ENCODE measurements at regions not wholly inside any gene's neighbourhood (a gene's known extent, or its start where the extent isn't known, plus 50 kb on each side); places are given as distances from the start of the nearest gene placed in this dataset.

GRCh38 chr13:53382008-53382407 is 353.4 kb downstream of the OLFM4 start:
- Histone ChIP-seq H3K36me3 (no peaks in the 10 kb centered on the region), H3K27me3 (no peaks in the 10 kb centered on the region), H3K4me3 (no peak overlapping the region), H3K9me3 (no peaks in the 10 kb centered on the region), H3K27ac (no peak overlapping the region), H3K4me1 (ENCODE audit: insufficient read depth) (no peaks in the 10 kb centered on the region)
- DNase-seq = no peak
- intact Hi-C loops (cut with DNase I) = no loop called here
- TF ChIP-seq CTCF (IDR thresholded peaks at IDR 0.05) = no peak
- TF ChIP-seq POLR2A (IDR thresholded peaks at IDR 0.05) = no peak
- no peak for TF ChIP-seq EP300 (IDR thresholded peaks at IDR 0.05)
- WGBS, 3 donors = 55 to 61% (median 60%) methylated on average over 3 of the region's 3 CpGs

DNA sequence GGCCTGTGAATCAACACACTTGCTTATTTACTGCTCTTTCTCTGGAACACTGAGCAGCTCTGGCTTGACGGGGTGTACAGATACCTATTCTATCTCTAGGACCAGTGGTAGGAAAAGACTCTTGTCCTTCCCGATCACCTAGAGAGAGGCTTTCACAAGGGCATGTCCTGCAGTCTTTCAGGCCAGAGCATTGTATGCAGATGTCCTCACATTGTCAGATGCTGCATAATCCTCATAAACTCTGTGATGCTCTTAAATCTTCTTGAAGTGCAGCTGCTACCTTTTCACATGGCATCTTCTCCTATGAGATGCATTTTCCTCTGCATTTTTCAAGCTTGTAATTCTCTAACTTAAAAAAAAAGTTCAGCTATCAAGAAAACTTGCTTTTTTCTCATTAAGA is 369.4 kb downstream of the OLFM4 start:
- intact Hi-C loops (cut with DNase I) = no loop called here
- no peak for TF ChIP-seq CTCF (IDR thresholded peaks at IDR 0.05)
- TF ChIP-seq EP300 (IDR thresholded peaks at IDR 0.05) = no peak
- no peak for TF ChIP-seq POLR2A (IDR thresholded peaks at IDR 0.05)
- no peaks in the 10 kb centered on the region for H3K4me1 ChIP-seq (ENCODE audit: insufficient read depth)
- 73 to 76% (median 76%) methylated on average over 2 of the region's 2 CpGs for WGBS, 3 donors
- H3K27ac ChIP-seq = no peak overlapping the region
- no peaks in the 10 kb centered on the region for H3K9me3 ChIP-seq
- no peaks in the 10 kb centered on the region for H3K36me3 ChIP-seq
- H3K27me3 ChIP-seq = no peaks in the 10 kb centered on the region
- H3K4me3 ChIP-seq = no peak overlapping the region
- DNase-seq = no peak

- H3K9me3 ChIP-seq = no peaks in the 10 kb centered on the region
- H3K27me3 ChIP-seq = no peaks in the 10 kb centered on the region
- TF ChIP-seq EP300 (IDR thresholded peaks at IDR 0.05) (no peak), POLR2A (IDR thresholded peaks at IDR 0.05) (no peak)
- H3K4me3 ChIP-seq = no peak overlapping the region
- 78 to 90% (median 80%) methylated on average over 8 of the region's 8 CpGs for WGBS, 3 donors
- no peak overlapping the region for H3K27ac ChIP-seq
- no peak for DNase-seq
- H3K4me1 ChIP-seq (ENCODE audit: insufficient read depth) = no peaks in the 10 kb centered on the region
- intact Hi-C loops (cut with DNase I) = no loop called here
- no peaks in the 10 kb centered on the region for H3K36me3 ChIP-seq
Observed at GRCh38 chr13:53405616-53406015, 377.0 kb downstream of the OLFM4 start.

DNA sequence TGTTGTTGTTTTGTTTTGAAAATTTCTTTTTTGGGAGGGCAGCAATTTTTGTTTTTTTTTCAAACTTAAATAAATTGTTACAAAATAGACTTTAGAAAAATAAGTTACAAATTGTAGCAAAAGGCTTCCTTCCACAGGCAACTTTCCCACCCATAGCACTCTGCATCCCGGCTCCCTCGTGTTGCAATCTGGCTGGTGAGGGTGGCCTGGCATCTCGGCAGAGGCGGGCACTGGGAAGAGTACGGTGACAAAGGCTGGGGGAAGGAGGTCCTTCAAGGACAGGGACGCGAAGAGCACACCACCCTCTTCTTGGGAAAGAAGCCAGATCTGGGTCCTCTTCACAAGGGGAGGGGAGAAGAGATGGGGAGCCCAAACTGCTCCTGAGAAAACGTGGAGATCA is 379.7 kb downstream of the OLFM4 start:
- H3K9me3 ChIP-seq = no peaks in the 10 kb centered on the region
- H3K4me1 ChIP-seq (ENCODE audit: insufficient read depth) = no peaks in the 10 kb centered on the region
- TF ChIP-seq CTCF (IDR thresholded peaks at IDR 0.05) = no peak
- H3K4me3 ChIP-seq = no peak overlapping the region
- H3K27ac ChIP-seq = no peak overlapping the region
- no peak for DNase-seq
- WGBS, 3 donors = 79 to 88% (median 83%) methylated on average over 8 of the region's 8 CpGs
- H3K36me3 ChIP-seq = no peaks in the 10 kb centered on the region
- intact Hi-C loops (cut with DNase I) = no loop called here
- no peaks in the 10 kb centered on the region for H3K27me3 ChIP-seq

GRCh38 chr13:53408847-53409568 is 380.4 kb downstream of the OLFM4 start:
- TF ChIP-seq CTCF (IDR thresholded peaks at IDR 0.05) (no peak), EP300 (IDR thresholded peaks at IDR 0.05) (no peak), POLR2A (IDR thresholded peaks at IDR 0.05) (no peak)
- Histone ChIP-seq H3K27ac (no peak overlapping the region), H3K9me3 (no peaks in the 10 kb centered on the region), H3K4me3 (no peak overlapping the region), H3K4me1 (ENCODE audit: insufficient read depth) (no peaks in the 10 kb centered on the region), H3K36me3 (no peaks in the 10 kb centered on the region), H3K27me3 (no peaks in the 10 kb centered on the region)
- peak in 1 of 5 donors; percentile 8 for DNase-seq
- intact Hi-C loops (cut with DNase I) = no loop called here
- WGBS, 3 donors = 94 to 95% (median 95%) methylated on average over 24 of the region's 24 CpGs

All from ovary (tissue), 7 donors.